COLO668 (cell line): ENCODE measurements at regions not wholly inside any gene's neighbourhood (a gene's known extent, or its start where the extent isn't known, plus 50 kb on each side); places are given as distances from the start of the nearest gene placed in this dataset.
"Not testable (repeated sequence)": the region's sequence is repeated elsewhere in the genome, so short reads cannot be mapped to it uniquely, and the experiment has no call there.

Experiments
- DNase-seq: peaks from one replicate; lab custom pipeline; 2025; ENCODE audit not compliant: unreplicated experiment; lab: John Stamatoyannopoulos, UW

GRCh38 chr7:125485223-125485622 lies 555.6 kb upstream of the POT1 start:
- DNase-seq: no peak

- DNase-seq: no peak
These were observed 555.1 kb upstream of the POT1 start for GRCh38 chr7:125484755-125485154.

GRCh38 chr7:125481323-125481722 lies 551.7 kb upstream of the POT1 start:
- no peak for DNase-seq

- DNase-seq: no peak
These were observed 551.1 kb upstream of the POT1 start for GRCh38 chr7:125480762-125481161.

GRCh38 chr7:125468855-125469174 lies 539.2 kb upstream of the POT1 start:
- DNase-seq: no peak

- no peak for DNase-seq
These were observed 538.6 kb upstream of the POT1 start for GRCh38 chr7:125467996-125468854.

GRCh38 chr7:125465527-125465926 lies 535.9 kb upstream of the POT1 start:
- DNase-seq: no peak

- no peak for DNase-seq
These were observed 533.0 kb upstream of the POT1 start for GRCh38 chr7:125462615-125463014.

- no peak for DNase-seq
These were observed 529.4 kb upstream of the POT1 start for GRCh38 chr7:125459038-125459437.

- DNase-seq: no peak
These were observed 521.1 kb upstream of the POT1 start for GRCh38 chr7:125450749-125451148.

GRCh38 chr7:125445836-125446235 lies 516.2 kb upstream of the POT1 start:
- DNase-seq: no peak

- DNase-seq: no peak
These were observed 515.2 kb upstream of the POT1 start for GRCh38 chr7:125444864-125445263.

- DNase-seq: no peak
These were observed 506.6 kb upstream of the POT1 start for GRCh38 chr7:125436220-125436619.

GRCh38 chr7:125431349-125431748 lies 501.7 kb upstream of the POT1 start:
- no peak for DNase-seq

- DNase-seq: no peak
These were observed 500.4 kb upstream of the POT1 start for GRCh38 chr7:125430013-125430412.

- no peak for DNase-seq
These were observed 498.1 kb upstream of the POT1 start for GRCh38 chr7:125427676-125428075.

GRCh38 chr7:125425506-125425905 lies 495.9 kb upstream of the POT1 start:
- no peak for DNase-seq

GRCh38 chr7:125424721-125425120 lies 495.1 kb upstream of the POT1 start:
- no peak for DNase-seq

- no peak for DNase-seq
These were observed 494.0 kb upstream of the POT1 start for GRCh38 chr7:125423458-125424155.

GRCh38 chr7:125421407-125421806 lies 491.8 kb upstream of the POT1 start:
- not testable (repeated sequence) for DNase-seq

- DNase-seq: no peak
These were observed 483.5 kb upstream of the POT1 start for GRCh38 chr7:125412890-125413665.

- DNase-seq: no peak
These were observed 480.3 kb upstream of the POT1 start for GRCh38 chr7:125409921-125410320.
